GM10248 (cell line): ENCODE measurements at regions not wholly inside any gene's neighbourhood (a gene's known extent, or its start where the extent isn't known, plus 50 kb on each side); places are given as distances from the start of the nearest gene placed in this dataset.
"Not testable (repeated sequence)": the region's sequence is repeated elsewhere in the genome, so short reads cannot be mapped to it uniquely, and the experiment has no call there.

Experiments used
- CTCF ChIA-PET: fragments of 300-600 bp; sonication (Branson Sonifier 250); formaldehyde crosslinking; extraction: SDS; loops from one replicate; lab custom pipeline; 2021; ENCODE audit warnings: antibody characterized with exemption; lab: Yijun Ruan, JAX
- POLR2A ChIA-PET: fragments of 350-650 bp; sonication (Branson Sonifier 250); formaldehyde crosslinking; extraction: SDS; loops from one replicate; lab custom pipeline; 2020; ENCODE audit warnings: antibody characterized with exemption; lab: Yijun Ruan, JAX
- DNase-seq: peaks from one replicate; pipeline ENCODE4 v3.0.0; 2012; ENCODE audit errors: extremely low spot score
- CTCF ChIP-seq: IDR thresholded peaks from 2 replicates; pipeline ENCODE4 v1.5.1; 2012; ENCODE audit warnings: mild to moderate bottlenecking, low read depth; ENCODE audit errors: extremely low read depth, missing control alignments, control extremely low read depth

DNA sequence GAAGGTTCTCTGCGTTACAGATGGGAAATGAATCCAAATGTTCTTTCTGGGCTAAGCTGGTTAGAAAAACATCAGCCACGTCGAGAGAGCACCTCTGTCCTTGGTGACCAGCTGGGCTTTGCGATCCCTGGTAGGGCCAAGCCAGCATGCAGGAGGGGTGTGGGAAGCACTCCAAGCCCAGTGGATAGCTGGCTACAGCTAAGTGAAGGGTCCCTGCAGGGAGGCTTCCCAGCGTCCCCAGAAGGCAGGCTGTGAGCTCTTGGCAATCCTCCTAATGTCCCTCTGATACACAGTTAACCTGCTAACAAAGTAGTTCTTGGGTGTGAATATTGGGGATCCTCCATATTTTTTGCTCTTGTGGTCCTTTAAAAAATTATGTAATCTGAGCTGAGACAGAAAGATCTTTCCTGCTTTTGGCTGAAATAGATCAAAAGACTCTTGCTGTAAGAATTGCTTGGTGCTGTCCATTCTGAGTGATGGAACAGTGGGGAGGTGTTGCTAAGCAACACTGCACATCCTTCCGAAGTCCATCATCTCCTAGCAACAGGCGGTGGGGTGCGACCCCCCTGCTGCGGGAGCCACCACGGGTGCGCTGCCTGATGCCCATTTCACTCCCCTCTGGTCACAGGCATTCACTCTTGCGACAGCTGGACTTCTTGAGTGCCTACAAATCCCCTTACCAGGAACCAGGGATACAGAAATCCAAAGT lies 88.5 kb upstream of the UXS1 start:
- ChIA-PET POLR2A (no interaction called here), CTCF (interaction anchor here (0.8 to 1.9 kb wide), 3 partner anchors 10 to 176 kb away, joined by 3 to 5 read pairs (median 4); no protein-coding TSS in a partner anchor)
- TF ChIP-seq CTCF: no peak
- DNase-seq: no peak

DNA sequence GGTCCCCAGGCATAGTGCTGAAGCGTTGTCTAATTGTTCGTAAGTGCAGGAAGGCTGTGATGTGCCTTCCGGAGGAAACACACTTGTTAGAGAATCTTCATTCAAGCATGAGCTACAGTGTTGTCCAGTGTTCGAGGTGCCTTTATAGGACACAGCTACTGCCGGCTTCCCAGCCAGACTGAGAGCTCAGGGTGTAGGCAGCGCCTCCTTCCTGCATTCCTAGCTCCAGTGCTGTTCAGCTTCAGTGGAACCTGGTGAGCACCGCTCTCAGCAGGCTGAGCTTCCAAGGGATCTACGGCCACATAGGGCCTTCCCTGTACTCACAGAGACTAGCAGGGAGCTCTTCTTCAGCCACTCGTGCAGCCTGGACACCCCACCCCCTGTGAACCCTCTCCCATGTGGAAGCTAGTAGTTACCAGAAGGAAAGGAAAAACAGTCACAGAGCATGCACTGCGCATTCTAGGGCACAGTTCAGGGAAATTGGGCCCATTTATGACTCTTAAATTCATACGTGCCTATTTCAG lies 87.9 kb upstream of the UXS1 start:
- POLR2A ChIA-PET, DNase-seq: not testable (repeated sequence)
- CTCF ChIA-PET: interaction anchor here (0.8 to 1.9 kb wide), 3 partner anchors 10 to 175 kb away, joined by 3 to 5 read pairs (median 4); no protein-coding TSS in a partner anchor

GRCh38 chr2:106280722-106281446 lies 86.8 kb upstream of the UXS1 start:
- DNase-seq: no peak
- TF ChIP-seq CTCF: no peak
- CTCF ChIA-PET: no interaction called here
- POLR2A ChIA-PET: no interaction called here

- ChIA-PET POLR2A (no interaction called here), CTCF (no interaction called here)
- no peak for TF ChIP-seq CTCF
- no peak for DNase-seq
Observed at GRCh38 chr2:106280224-106280623, 86.1 kb upstream of the UXS1 start.

- DNase-seq: no peak
- ChIA-PET POLR2A (no interaction called here), CTCF (no interaction called here)
- no peak for TF ChIP-seq CTCF
Observed at GRCh38 chr2:106278112-106278876, 84.2 kb upstream of the UXS1 start.

DNA sequence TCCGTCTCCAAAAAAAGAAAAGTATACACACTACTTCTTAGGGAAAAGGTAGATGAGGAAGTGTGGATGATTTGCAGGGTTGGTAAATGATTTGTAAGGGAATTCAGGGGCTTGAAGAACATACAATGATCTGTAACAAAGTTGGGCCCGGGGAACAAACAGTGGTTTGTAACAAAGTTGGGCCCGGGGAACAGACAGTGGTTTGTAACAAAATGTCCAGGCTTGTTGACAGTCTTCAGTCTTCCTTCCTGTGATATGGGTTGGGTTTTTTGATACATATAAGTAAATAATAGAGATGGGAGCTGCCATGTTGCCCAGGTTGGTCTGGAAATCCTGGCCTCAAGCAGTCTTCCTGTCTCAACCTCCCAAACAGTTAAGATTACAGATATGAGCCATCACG lies 83.3 kb upstream of the UXS1 start:
- ChIA-PET POLR2A (no interaction called here), CTCF (no interaction called here)
- DNase-seq: no peak
- no peak for TF ChIP-seq CTCF
